ENCODE measurements at regions not wholly inside any gene's neighbourhood (a gene's known extent, or its start where the extent isn't known, plus 50 kb on each side); places are given as distances from the start of the nearest gene placed in this dataset.

DNA sequence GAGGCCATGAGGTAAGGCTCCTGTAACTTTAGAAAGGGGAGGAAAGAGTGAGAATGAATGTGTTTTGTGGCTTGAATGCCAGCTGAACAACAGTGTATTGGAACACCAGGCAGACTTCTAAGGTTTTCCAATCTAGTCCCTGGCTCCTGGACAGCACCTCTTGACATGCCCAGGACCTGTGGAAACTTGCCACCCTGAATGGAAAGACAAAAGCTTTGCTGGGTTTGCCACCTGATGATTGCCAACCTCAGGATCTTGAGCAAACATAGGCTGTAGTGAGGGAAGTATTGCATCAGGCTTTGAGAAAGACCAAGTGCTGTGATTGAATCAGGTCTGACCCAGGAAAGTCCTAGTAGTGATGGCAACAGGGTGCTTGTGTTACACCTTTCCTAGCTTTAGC, 1393.1 kb upstream of the DIAPH2 start:
- Histone ChIP-seq H3K4me2 (no peak overlapping the region), H3K4me1 (no peaks in the 10 kb centered on the region), H3K9me3 (no peaks in the 10 kb centered on the region), H3K4me3 (no peak overlapping the region), H3K27ac (no peak overlapping the region)
- DNase-seq (ENCODE audit: low read depth in 1 of 2, low spot score in 1 of 2) (no peak), FAIRE-seq (no peak), ATAC-seq (no peak)
- ChIA-PET POLR2A (no interaction called here), CTCF (no interaction called here)
- no peak for TF ChIP-seq NR3C1 (IDR thresholded peaks at IDR 0.05)
- no peak for TF ChIP-seq ESRRA (IDR thresholded peaks at IDR 0.05; ENCODE audit: borderline replicate concordance, low read length)
- TF ChIP-seq NFE2L2 (conservative IDR thresholded peaks at IDR 0.05; ENCODE audit: low read length), result no peak
- no peak for TF ChIP-seq NPAS2 (CRISPR knock-in tag; IDR thresholded peaks at IDR 0.05; ENCODE audit: borderline replicate concordance)
- TF ChIP-seq EP300 (IDR thresholded peaks at IDR 0.05), result no peak
- no peak for TF ChIP-seq CHD4 (IDR thresholded peaks at IDR 0.05; ENCODE audit: borderline replicate concordance)
- TF ChIP-seq, protein P1, sequence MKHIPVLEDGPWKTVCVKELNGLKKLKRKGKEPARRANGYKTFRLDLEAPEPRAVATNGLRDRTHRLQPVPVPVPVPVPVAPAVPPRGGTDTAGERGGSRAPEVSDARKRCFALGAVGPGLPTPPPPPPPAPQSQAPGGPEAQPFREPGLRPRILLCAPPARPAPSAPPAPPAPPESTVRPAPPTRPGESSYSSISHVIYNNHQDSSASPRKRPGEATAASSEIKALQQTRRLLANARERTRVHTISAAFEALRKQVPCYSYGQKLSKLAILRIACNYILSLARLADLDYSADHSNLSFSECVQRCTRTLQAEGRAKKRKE (CRISPR knock-in tag; IDR thresholded peaks at IDR 0.05; ENCODE audit: low read depth), result no peak
- TF ChIP-seq RARB (CRISPR knock-in tag; IDR thresholded peaks at IDR 0.05), result no peak
- TF ChIP-seq MAFK (IDR thresholded peaks at IDR 0.05; ENCODE audit: partially characterized antibody), result no peak
- no peak for TF ChIP-seq RNF2 (IDR thresholded peaks at IDR 0.05; ENCODE audit: borderline replicate concordance, low read depth)
- TF ChIP-seq POLR2AphosphoS2 (conservative IDR thresholded peaks at IDR 0.05; ENCODE audit: low read length), result no peak

DNA sequence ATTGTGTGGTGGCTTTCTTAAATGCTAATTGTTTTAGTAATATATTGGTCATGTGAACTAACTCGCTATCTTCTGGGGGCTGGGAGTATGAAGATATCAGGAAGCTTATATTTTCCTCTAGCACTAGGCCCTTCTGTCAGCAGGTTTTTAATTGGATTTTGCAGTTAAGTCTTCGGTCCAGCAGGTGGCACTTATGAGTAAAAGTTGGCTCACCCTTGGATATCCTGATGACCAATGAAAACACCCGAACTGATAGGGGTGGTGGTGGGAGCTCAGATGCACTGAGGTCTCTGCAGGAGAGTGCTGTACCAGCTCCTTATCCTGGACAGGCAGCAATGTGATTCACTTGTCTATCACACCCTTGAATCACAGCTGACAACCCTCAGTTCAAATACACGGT, 1365.8 kb upstream of the DIAPH2 start:
- no peak overlapping the region for H3K27ac ChIP-seq
- DNase-seq (ENCODE audit: low read depth in 1 of 2, low spot score in 1 of 2) (peak in 1 of 2 experiments; percentile 9), FAIRE-seq (no peak), ATAC-seq (no peak)
- no peaks in the 10 kb centered on the region for H3K9me3 ChIP-seq
- no peak for TF ChIP-seq GATA3 (IDR thresholded peaks at IDR 0.05; ENCODE audit: borderline replicate concordance)
- no peak for TF ChIP-seq RARB (CRISPR knock-in tag; IDR thresholded peaks at IDR 0.05)
- TF ChIP-seq, protein P1 (CRISPR knock-in tag; IDR thresholded peaks at IDR 0.05; ENCODE audit: low read depth), result no peak
- no peak for TF ChIP-seq FOXS1 (CRISPR knock-in tag; IDR thresholded peaks at IDR 0.05)
- TF ChIP-seq HDAC2 (IDR thresholded peaks at IDR 0.05), result no peak
- no peak for TF ChIP-seq FOSL2 (IDR thresholded peaks at IDR 0.05)
- no peak for TF ChIP-seq FOSL2 (CRISPR knock-in tag; IDR thresholded peaks at IDR 0.05)
- TF ChIP-seq CHD2 (IDR thresholded peaks at IDR 0.05; ENCODE audit: low read length, partially characterized antibody), result no peak
- no peak for TF ChIP-seq ZFP36 (IDR thresholded peaks at IDR 0.05; ENCODE audit: borderline replicate concordance, partially characterized antibody)
- TF ChIP-seq, protein P2, sequence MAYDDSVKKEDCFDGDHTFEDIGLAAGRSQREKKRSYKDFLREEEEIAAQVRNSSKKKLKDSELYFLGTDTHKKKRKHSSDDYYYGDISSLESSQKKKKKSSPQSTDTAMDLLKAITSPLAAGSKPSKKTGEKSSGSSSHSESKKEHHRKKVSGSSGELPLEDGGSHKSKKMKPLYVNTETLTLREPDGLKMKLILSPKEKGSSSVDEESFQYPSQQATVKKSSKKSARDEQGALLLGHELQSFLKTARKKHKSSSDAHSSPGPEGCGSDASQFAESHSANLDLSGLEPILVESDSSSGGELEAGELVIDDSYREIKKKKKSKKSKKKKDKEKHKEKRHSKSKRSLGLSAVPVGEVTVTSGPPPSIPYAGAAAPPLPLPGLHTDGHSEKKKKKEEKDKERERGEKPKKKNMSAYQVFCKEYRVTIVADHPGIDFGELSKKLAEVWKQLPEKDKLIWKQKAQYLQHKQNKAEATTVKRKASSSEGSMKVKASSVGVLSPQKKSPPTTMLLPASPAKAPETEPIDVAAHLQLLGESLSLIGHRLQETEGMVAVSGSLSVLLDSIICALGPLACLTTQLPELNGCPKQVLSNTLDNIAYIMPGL (CRISPR knock-in tag; IDR thresholded peaks at IDR 0.05; ENCODE audit: borderline replicate concordance), result no peak
- no peak for TF ChIP-seq KDM5A (IDR thresholded peaks at IDR 0.05)
- no peak for TF ChIP-seq EHMT2 (IDR thresholded peaks at IDR 0.05; ENCODE audit: low read depth)
- CTCF ChIA-PET, result no interaction called here
- POLR2A ChIA-PET, result no interaction called here
- no peaks in the 10 kb centered on the region for H3K4me1 ChIP-seq
- H3K4me2 ChIP-seq, result no peak overlapping the region
- H3K4me3 ChIP-seq, result no peak overlapping the region
- 30% methylated on average over 3 of the region's 4 CpGs for WGBS (ENCODE audit: missing lambda C conversion rate)

DNA sequence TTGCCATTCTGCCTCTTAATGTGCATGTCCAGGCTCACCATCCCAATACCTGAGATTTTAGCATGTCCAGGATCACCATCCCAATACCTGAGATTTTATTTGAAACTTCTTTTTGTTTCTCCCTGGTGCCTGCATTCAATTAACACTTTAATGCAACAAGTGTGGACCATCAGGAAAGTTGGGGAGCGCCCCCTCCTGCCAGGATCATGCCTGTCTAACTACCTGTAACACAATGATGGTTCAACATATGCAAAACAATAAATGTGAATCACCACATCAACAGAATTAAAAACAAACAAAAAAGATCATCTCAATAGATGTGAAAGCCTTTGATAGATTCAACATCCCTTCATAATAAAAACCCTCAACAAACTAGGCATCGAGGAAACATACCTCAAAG, 1359.5 kb upstream of the DIAPH2 start:
- ChIA-PET CTCF (no interaction called here), POLR2A (no interaction called here)
- FAIRE-seq (no peak), ATAC-seq (no peak), DNase-seq (ENCODE audit: low read depth in 1 of 2, low spot score in 1 of 2) (no peak)
- Histone ChIP-seq H3K9me3 (no peaks in the 10 kb centered on the region), H3K27ac (no peak overlapping the region), H3K4me3 (no peak overlapping the region), H3K4me2 (no peak overlapping the region), H3K4me1 (no peaks in the 10 kb centered on the region)
- TF ChIP-seq MYC (IDR thresholded peaks at IDR 0.05; ENCODE audit: borderline replicate concordance, low read length), result no peak
- no peak for TF ChIP-seq FOSL2 (IDR thresholded peaks at IDR 0.05)
- TF ChIP-seq FOSL2 (CRISPR knock-in tag; IDR thresholded peaks at IDR 0.05), result no peak
- no peak for TF ChIP-seq ZNF302 (CRISPR knock-in tag; IDR thresholded peaks at IDR 0.05)
- TF ChIP-seq KDM5A (IDR thresholded peaks at IDR 0.05), result no peak
- TF ChIP-seq KDM1A (IDR thresholded peaks at IDR 0.05; ENCODE audit: low read depth), result no peak
- TF ChIP-seq, protein P3, sequence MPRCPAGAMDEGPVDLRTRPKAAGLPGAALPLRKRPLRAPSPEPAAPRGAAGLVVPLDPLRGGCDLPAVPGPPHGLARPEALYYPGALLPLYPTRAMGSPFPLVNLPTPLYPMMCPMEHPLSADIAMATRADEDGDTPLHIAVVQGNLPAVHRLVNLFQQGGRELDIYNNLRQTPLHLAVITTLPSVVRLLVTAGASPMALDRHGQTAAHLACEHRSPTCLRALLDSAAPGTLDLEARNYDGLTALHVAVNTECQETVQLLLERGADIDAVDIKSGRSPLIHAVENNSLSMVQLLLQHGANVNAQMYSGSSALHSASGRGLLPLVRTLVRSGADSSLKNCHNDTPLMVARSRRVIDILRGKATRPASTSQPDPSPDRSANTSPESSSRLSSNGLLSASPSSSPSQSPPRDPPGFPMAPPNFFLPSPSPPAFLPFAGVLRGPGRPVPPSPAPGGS (IDR thresholded peaks at IDR 0.05), result no peak
- TF ChIP-seq FOXS1 (CRISPR knock-in tag; IDR thresholded peaks at IDR 0.05), result no peak
- WGBS (ENCODE audit: missing lambda C conversion rate), result 0% methylated on average over 2 of the region's 2 CpGs
